ENCODE measurements at regions not wholly inside any gene's neighbourhood (a gene's known extent, or its start where the extent isn't known, plus 50 kb on each side); places are given as distances from the start of the nearest gene placed in this dataset.

- no peak for DNase-seq
Observed at GRCh38 chr9:109830545-109830944, 50.5 kb downstream of the PALM2AKAP2 start.

GRCh38 chr9:109831998-109832658 is 52.1 kb downstream of the PALM2AKAP2 start:
- DNase-seq: no peak

GRCh38 chr9:109834855-109835254 is 54.9 kb downstream of the PALM2AKAP2 start:
- no peak for DNase-seq

- DNase-seq: no peak
Observed at GRCh38 chr9:109843641-109844040, 63.6 kb downstream of the PALM2AKAP2 start.

GRCh38 chr9:109845226-109845625 is 65.2 kb downstream of the PALM2AKAP2 start:
- no peak for DNase-seq

- DNase-seq: no peak
Observed at GRCh38 chr9:109846776-109847175, 66.8 kb downstream of the PALM2AKAP2 start.

- DNase-seq: no peak
Observed at GRCh38 chr9:109852556-109852955, 72.6 kb downstream of the PALM2AKAP2 start.

GRCh38 chr9:109855540-109855939 is 75.5 kb downstream of the PALM2AKAP2 start:
- no peak for DNase-seq

GRCh38 chr9:109856785-109857184 is 76.8 kb downstream of the PALM2AKAP2 start:
- DNase-seq: no peak

- DNase-seq: no peak
Observed at GRCh38 chr9:109857336-109857735, 77.3 kb downstream of the PALM2AKAP2 start.

- no peak for DNase-seq
Observed at GRCh38 chr9:109859447-109859846, 79.4 kb downstream of the PALM2AKAP2 start.

- DNase-seq: no peak
Observed at GRCh38 chr9:109860521-109860920, 80.5 kb downstream of the PALM2AKAP2 start.

- DNase-seq: no peak
Observed at GRCh38 chr9:109861499-109861898, 81.5 kb downstream of the PALM2AKAP2 start.

- no peak for DNase-seq
Observed at GRCh38 chr9:109861918-109862317, 81.9 kb downstream of the PALM2AKAP2 start.

- DNase-seq: no peak
Observed at GRCh38 chr9:109862452-109862851, 82.5 kb downstream of the PALM2AKAP2 start.

GRCh38 chr9:109863961-109864360 is 84.0 kb downstream of the PALM2AKAP2 start:
- DNase-seq: no peak

- DNase-seq: no peak
Observed at GRCh38 chr9:109865521-109865920, 85.5 kb downstream of the PALM2AKAP2 start.

- DNase-seq: no peak
Observed at GRCh38 chr9:109868207-109868606, 88.2 kb downstream of the PALM2AKAP2 start.

GRCh38 chr9:109868722-109869121 is 88.7 kb downstream of the PALM2AKAP2 start:
- DNase-seq: no peak

GRCh38 chr9:109870365-109870764 is 90.4 kb downstream of the PALM2AKAP2 start:
- DNase-seq: no peak

- DNase-seq: no peak
Observed at GRCh38 chr9:109872901-109873300, 92.9 kb downstream of the PALM2AKAP2 start.

- DNase-seq: no peak
Observed at GRCh38 chr9:109875495-109876129, 95.6 kb downstream of the PALM2AKAP2 start.

- no peak for DNase-seq
Observed at GRCh38 chr9:109880276-109881169, 100.5 kb downstream of the PALM2AKAP2 start.

GRCh38 chr9:109883623-109884022 is 103.6 kb downstream of the PALM2AKAP2 start:
- DNase-seq: no peak
